ENCODE measurements at regions not wholly inside any gene's neighbourhood (a gene's known extent, or its start where the extent isn't known, plus 50 kb on each side); places are given as distances from the start of the nearest gene placed in this dataset.
A peak's percentile ranks its signal among the peaks of the same experiment; 100 is the strongest.

GRCh38 chr5:68999181-68999580, 94.6 kb upstream of the SLC30A5 start:
- H3K79me2 ChIP-seq (ENCODE audit: low read depth): no peaks in the 10 kb centered on the region

GRCh38 chr5:69000216-69000919, 93.4 kb upstream of the SLC30A5 start:
- TF ChIP-seq EZH2phosphoT487 (IDR thresholded peaks at IDR 0.05): no peak
- no peak for TF ChIP-seq CTCF (IDR thresholded peaks at IDR 0.05)
- TF ChIP-seq EZH2 (IDR thresholded peaks at IDR 0.05): no peak
- H3K9me3 Mint-ChIP-seq: no peaks in the 10 kb centered on the region
- no peak for DNase-seq (ENCODE audit: low spot score)
- H3K36me3 ChIP-seq: no peaks in the 10 kb centered on the region
- H3F3A ChIP-seq (ENCODE audit: low read depth): no peaks in the 10 kb centered on the region
- H3K79me2 ChIP-seq (ENCODE audit: low read depth): no peaks in the 10 kb centered on the region
- no peak overlapping the region for H3K4me2 ChIP-seq
- H3K27ac ChIP-seq: no peak overlapping the region
- H3K4me1 ChIP-seq: no peaks in the 10 kb centered on the region
- H3K27ac Mint-ChIP-seq: no peak overlapping the region
- peaks cover 4% of the 10 kb centered on the region for H3K27me3 Mint-ChIP-seq (ENCODE audit: insufficient read depth, low read depth)
- peaks cover 10% of the 10 kb centered on the region for H3K4me1 Mint-ChIP-seq
- no peak overlapping the region for H3K9ac ChIP-seq
- H3K9me3 ChIP-seq (ENCODE audit: low read depth): no peaks in the 10 kb centered on the region
- H3K27me3 ChIP-seq: no peaks in the 10 kb centered on the region
- H2AFZ ChIP-seq (replicated peaks): peak overlapping the region; percentile 17
- H3K36me3 Mint-ChIP-seq: no peaks in the 10 kb centered on the region
- no peak overlapping the region for H3K4me3 Mint-ChIP-seq
- H4K20me1 ChIP-seq (ENCODE audit: low read depth): no peaks in the 10 kb centered on the region
- H3K4me3 ChIP-seq: no peak overlapping the region

More at GRCh38 chr5:68999181-68999580, 94.6 kb upstream of the SLC30A5 start:
- Histone ChIP-seq H3F3A (ENCODE audit: low read depth) (no peaks in the 10 kb centered on the region), H3K9me3 (ENCODE audit: low read depth) (no peaks in the 10 kb centered on the region), H3K27ac (no peak overlapping the region), H3K27me3 (no peaks in the 10 kb centered on the region), H3K4me1 (no peaks in the 10 kb centered on the region), H3K36me3 (no peaks in the 10 kb centered on the region), H3K4me2 (no peak overlapping the region), H3K9ac (no peak overlapping the region), H4K20me1 (ENCODE audit: low read depth) (no peaks in the 10 kb centered on the region), H3K4me3 (no peak overlapping the region), H2AFZ (replicated peaks) (no peak overlapping the region)
- no peak overlapping the region for H3K27ac Mint-ChIP-seq
- no peak for DNase-seq (ENCODE audit: low spot score)
- H3K27me3 Mint-ChIP-seq (ENCODE audit: insufficient read depth, low read depth): peaks cover 2% of the 10 kb centered on the region
- peaks cover 3% of the 10 kb centered on the region for H3K4me1 Mint-ChIP-seq
- no peaks in the 10 kb centered on the region for H3K9me3 Mint-ChIP-seq
- no peak overlapping the region for H3K4me3 Mint-ChIP-seq
- TF ChIP-seq CTCF (IDR thresholded peaks at IDR 0.05): no peak
- TF ChIP-seq EZH2phosphoT487 (IDR thresholded peaks at IDR 0.05): no peak
- no peak for TF ChIP-seq EZH2 (IDR thresholded peaks at IDR 0.05)
- no peaks in the 10 kb centered on the region for H3K36me3 Mint-ChIP-seq

GRCh38 chr5:69000949-69001348, 92.9 kb upstream of the SLC30A5 start:
- no peak overlapping the region for H3K27ac ChIP-seq
- H3K4me2 ChIP-seq: no peak overlapping the region
- Mint-ChIP-seq H3K4me3 (no peak overlapping the region), H3K27me3 (ENCODE audit: insufficient read depth, low read depth) (peaks cover 5% of the 10 kb centered on the region), H3K9me3 (no peaks in the 10 kb centered on the region), H3K27ac (no peak overlapping the region), H3K4me1 (peaks cover 8% of the 10 kb centered on the region), H3K36me3 (no peaks in the 10 kb centered on the region)
- H2AFZ ChIP-seq (replicated peaks): no peak overlapping the region
- TF ChIP-seq EZH2 (IDR thresholded peaks at IDR 0.05) (no peak), CTCF (IDR thresholded peaks at IDR 0.05) (no peak), EZH2phosphoT487 (IDR thresholded peaks at IDR 0.05) (no peak)
- no peak overlapping the region for H3K4me3 ChIP-seq
- H3K27me3 ChIP-seq: no peaks in the 10 kb centered on the region
- H3K4me1 ChIP-seq: no peaks in the 10 kb centered on the region
- no peaks in the 10 kb centered on the region for H3K36me3 ChIP-seq
- no peak for DNase-seq (ENCODE audit: low spot score)
- H3K9me3 ChIP-seq (ENCODE audit: low read depth): no peaks in the 10 kb centered on the region
- no peak overlapping the region for H3K9ac ChIP-seq
- H3K79me2 ChIP-seq (ENCODE audit: low read depth): no peaks in the 10 kb centered on the region
- H4K20me1 ChIP-seq (ENCODE audit: low read depth): no peaks in the 10 kb centered on the region
- no peaks in the 10 kb centered on the region for H3F3A ChIP-seq (ENCODE audit: low read depth)

All from neural progenitor cell (in vitro differentiated cells).